Left forelimb (tissue), 1 donor: ENCODE measurements at regions not wholly inside any gene's neighbourhood (a gene's known extent, or its start where the extent isn't known, plus 50 kb on each side); places are given as distances from the start of the nearest gene placed in this dataset.

Experiments
- DNase-seq: peaks from one replicate; pipeline ENCODE4 v3.0.0-alpha.2; 2018; ENCODE audit warnings: low spot score

GRCh38 chr1:18535391-18536210 lies 54.9 kb downstream of the KLHDC7A start:
- DNase-seq = peak; percentile 26

- peak; percentile 34 for DNase-seq
Observed at GRCh38 chr1:18536356-18536755, 55.6 kb downstream of the KLHDC7A start.

GRCh38 chr1:18536915-18537314 lies 56.2 kb downstream of the KLHDC7A start:
- DNase-seq = peak; percentile 42

GRCh38 chr1:18537386-18538306 lies 56.9 kb downstream of the KLHDC7A start:
- peak; percentile 45 for DNase-seq

GRCh38 chr1:18539171-18539570 lies 58.4 kb downstream of the KLHDC7A start:
- DNase-seq = no peak

- DNase-seq = peak; percentile 48
Observed at GRCh38 chr1:18540136-18540765, 59.5 kb downstream of the KLHDC7A start.

GRCh38 chr1:18541046-18541795 lies 60.5 kb downstream of the KLHDC7A start:
- DNase-seq = peak; percentile 48

GRCh38 chr1:18542351-18542750 lies 61.6 kb downstream of the KLHDC7A start:
- peak; percentile 18 for DNase-seq

GRCh38 chr1:18546026-18546425 lies 65.3 kb downstream of the KLHDC7A start:
- DNase-seq = no peak

GRCh38 chr1:18547460-18547859 lies 66.7 kb downstream of the KLHDC7A start:
- no peak for DNase-seq

GRCh38 chr1:18548643-18549042 lies 67.9 kb downstream of the KLHDC7A start:
- no peak for DNase-seq

- DNase-seq = no peak
Observed at GRCh38 chr1:18549106-18549505, 68.4 kb downstream of the KLHDC7A start.

GRCh38 chr1:18549906-18550305 lies 69.2 kb downstream of the KLHDC7A start:
- no peak for DNase-seq

GRCh38 chr1:18552631-18553030 lies 71.9 kb downstream of the KLHDC7A start:
- no peak for DNase-seq

- no peak for DNase-seq
Observed at GRCh38 chr1:18553388-18553787, 72.7 kb downstream of the KLHDC7A start.

GRCh38 chr1:18554099-18554498 lies 73.4 kb downstream of the KLHDC7A start:
- no peak for DNase-seq

GRCh38 chr1:18554597-18554996 lies 73.9 kb downstream of the KLHDC7A start:
- no peak for DNase-seq

GRCh38 chr1:18555036-18555435 lies 74.3 kb downstream of the KLHDC7A start:
- DNase-seq = no peak

GRCh38 chr1:18556364-18556763 lies 74.3 kb upstream of the PAX7 start:
- DNase-seq = no peak

GRCh38 chr1:18557621-18558465 lies 72.8 kb upstream of the PAX7 start:
- no peak for DNase-seq

- DNase-seq = no peak
Observed at GRCh38 chr1:18560692-18561091, 70.0 kb upstream of the PAX7 start.
